ENCODE measurements at regions not wholly inside any gene's neighbourhood (a gene's known extent, or its start where the extent isn't known, plus 50 kb on each side); places are given as distances from the start of the nearest gene placed in this dataset.

DNA sequence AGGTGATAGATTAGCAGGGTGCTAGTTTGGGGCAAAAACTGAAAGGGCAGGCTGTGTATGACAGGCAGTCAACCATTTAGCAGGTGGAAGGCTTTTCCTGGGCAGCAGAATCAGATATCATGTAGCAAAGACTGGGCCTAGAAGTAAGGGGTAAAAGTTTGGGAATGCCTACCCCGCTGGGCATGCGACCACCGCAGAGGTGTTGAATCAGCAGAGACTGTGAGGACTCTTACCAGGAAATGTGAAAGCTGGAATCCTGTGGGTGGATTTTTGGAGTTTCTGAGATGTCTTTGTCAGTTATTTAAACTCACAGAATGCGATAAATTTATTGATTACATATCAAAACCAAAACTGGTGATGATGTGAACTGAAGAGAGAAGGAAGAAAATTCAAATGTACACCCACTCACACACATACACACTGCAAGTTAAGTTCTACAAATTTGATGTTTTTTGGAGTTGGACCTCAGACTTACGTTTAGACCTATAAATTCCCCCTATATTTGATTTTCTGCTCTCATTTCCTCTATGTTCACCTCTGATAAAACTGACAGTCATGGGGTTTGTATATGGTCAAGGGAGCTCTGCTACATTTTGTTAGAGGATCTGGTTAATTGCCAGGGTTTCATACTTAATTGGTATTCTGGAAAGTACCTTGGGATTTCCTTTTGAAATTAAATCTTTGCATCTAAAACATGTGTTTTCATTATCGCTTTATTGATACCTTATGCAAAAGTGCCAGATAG, 333.6 kb downstream of the CSNK1G3 start:
- Histone ChIP-seq H3K9me3 (ENCODE audit: control insufficient read depth in 1 of 2, insufficient read depth in 1 of 2, low read depth in 1 of 2, low read length in 2 of 2) (no peaks in the 10 kb centered on the region), H3K9ac (ENCODE audit: low read length) (no peak overlapping the region), H3K79me2 (ENCODE audit: insufficient read depth, low read length) (no peaks in the 10 kb centered on the region), H4K20me1 (ENCODE audit: insufficient read depth) (no peaks in the 10 kb centered on the region), H3K4me3 (replicated peaks in 1 of 2; ENCODE audit: low read depth in 1 of 2, low read length in 2 of 2) (no peak overlapping the region), H3K36me3 (ENCODE audit: control insufficient read depth in 1 of 2, insufficient read depth in 2 of 2, low read length in 2 of 2) (no peaks in the 10 kb centered on the region), H2AFZ (ENCODE audit: low read depth, low read length, poor library complexity, severe bottlenecking) (no peak overlapping the region), H3K9me2 (ENCODE audit: insufficient read depth) (no peaks in the 10 kb centered on the region), H3K4me1 (ENCODE audit: control insufficient read depth in 1 of 2, insufficient read depth in 2 of 2, low read length in 2 of 2) (no peaks in the 10 kb centered on the region), H3K27ac (ENCODE audit: low read depth, low read length) (no peak overlapping the region), H3K27me3 (ENCODE audit: insufficient read depth, low read length) (no peaks in the 10 kb centered on the region), H3K4me2 (ENCODE audit: low read length) (no peak overlapping the region)
- DNase-seq (ENCODE audit: low read depth, low spot score) (no peak), ATAC-seq (no peak)
- intact Hi-C loops (cut with micrococcal nuclease): no loop called here
- TF ChIP-seq EZH2 (IDR thresholded peaks at IDR 0.05) (no peak), ZFX (IDR thresholded peaks at IDR 0.05) (no peak), ELF1 (IDR thresholded peaks at IDR 0.05; ENCODE audit: borderline replicate concordance, low read depth) (no peak), POLR2AphosphoS5 (IDR thresholded peaks at IDR 0.05; ENCODE audit: low read depth, low read length) (no peak), EZH2phosphoT487 (IDR thresholded peaks at IDR 0.05; ENCODE audit: borderline replicate concordance) (no peak), CEBPB (IDR thresholded peaks at IDR 0.05; ENCODE audit: low read depth) (no peak)
- TF ChIP-seq, protein P1, sequence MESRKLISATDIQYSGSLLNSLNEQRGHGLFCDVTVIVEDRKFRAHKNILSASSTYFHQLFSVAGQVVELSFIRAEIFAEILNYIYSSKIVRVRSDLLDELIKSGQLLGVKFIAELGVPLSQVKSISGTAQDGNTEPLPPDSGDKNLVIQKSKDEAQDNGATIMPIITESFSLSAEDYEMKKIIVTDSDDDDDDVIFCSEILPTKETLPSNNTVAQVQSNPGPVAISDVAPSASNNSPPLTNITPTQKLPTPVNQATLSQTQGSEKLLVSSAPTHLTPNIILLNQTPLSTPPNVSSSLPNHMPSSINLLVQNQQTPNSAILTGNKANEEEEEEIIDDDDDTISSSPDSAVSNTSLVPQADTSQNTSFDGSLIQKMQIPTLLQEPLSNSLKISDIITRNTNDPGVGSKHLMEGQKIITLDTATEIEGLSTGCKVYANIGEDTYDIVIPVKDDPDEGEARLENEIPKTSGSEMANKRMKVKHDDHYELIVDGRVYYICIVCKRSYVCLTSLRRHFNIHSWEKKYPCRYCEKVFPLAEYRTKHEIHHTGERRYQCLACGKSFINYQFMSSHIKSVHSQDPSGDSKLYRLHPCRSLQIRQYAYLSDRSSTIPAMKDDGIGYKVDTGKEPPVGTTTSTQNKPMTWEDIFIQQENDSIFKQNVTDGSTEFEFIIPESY (IDR thresholded peaks at IDR 0.05; ENCODE audit: extremely low read depth, insufficient replicate concordance, low read length): no peak
- TF ChIP-seq, protein P2, sequence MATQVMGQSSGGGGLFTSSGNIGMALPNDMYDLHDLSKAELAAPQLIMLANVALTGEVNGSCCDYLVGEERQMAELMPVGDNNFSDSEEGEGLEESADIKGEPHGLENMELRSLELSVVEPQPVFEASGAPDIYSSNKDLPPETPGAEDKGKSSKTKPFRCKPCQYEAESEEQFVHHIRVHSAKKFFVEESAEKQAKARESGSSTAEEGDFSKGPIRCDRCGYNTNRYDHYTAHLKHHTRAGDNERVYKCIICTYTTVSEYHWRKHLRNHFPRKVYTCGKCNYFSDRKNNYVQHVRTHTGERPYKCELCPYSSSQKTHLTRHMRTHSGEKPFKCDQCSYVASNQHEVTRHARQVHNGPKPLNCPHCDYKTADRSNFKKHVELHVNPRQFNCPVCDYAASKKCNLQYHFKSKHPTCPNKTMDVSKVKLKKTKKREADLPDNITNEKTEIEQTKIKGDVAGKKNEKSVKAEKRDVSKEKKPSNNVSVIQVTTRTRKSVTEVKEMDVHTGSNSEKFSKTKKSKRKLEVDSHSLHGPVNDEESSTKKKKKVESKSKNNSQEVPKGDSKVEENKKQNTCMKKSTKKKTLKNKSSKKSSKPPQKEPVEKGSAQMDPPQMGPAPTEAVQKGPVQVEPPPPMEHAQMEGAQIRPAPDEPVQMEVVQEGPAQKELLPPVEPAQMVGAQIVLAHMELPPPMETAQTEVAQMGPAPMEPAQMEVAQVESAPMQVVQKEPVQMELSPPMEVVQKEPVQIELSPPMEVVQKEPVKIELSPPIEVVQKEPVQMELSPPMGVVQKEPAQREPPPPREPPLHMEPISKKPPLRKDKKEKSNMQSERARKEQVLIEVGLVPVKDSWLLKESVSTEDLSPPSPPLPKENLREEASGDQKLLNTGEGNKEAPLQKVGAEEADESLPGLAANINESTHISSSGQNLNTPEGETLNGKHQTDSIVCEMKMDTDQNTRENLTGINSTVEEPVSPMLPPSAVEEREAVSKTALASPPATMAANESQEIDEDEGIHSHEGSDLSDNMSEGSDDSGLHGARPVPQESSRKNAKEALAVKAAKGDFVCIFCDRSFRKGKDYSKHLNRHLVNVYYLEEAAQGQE (IDR thresholded peaks at IDR 0.05; ENCODE audit: low read depth): no peak
- TF ChIP-seq, protein P3, sequence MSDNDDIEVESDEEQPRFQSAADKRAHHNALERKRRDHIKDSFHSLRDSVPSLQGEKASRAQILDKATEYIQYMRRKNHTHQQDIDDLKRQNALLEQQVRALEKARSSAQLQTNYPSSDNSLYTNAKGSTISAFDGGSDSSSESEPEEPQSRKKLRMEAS (IDR thresholded peaks at IDR 0.05): no peak
- POLR2A ChIA-PET: no interaction called here
- no TSS peak for BruUV-seq (replicated peaks)
- CTCF ChIA-PET: no interaction called here
- RAD21 ChIA-PET (ENCODE audit: low non-redundant PET in 1 of 2, low total read pairs in 2 of 2, uncharacterized antibody in 2 of 2, unreplicated experiment in 2 of 2): no interaction called here

Data from HCT116 (cell line).